Stomach smooth muscle (tissue), 2 donors: ENCODE measurements at regions not wholly inside any gene's neighbourhood (a gene's known extent, or its start where the extent isn't known, plus 50 kb on each side); places are given as distances from the start of the nearest gene placed in this dataset.

Experiments
- H3K27ac ChIP-seq: one replicate; pipeline ENCODE4 v1.7.0; 2013; ENCODE audit warnings: mild to moderate bottlenecking, low read length, inconsistent platforms
- H3K27me3 ChIP-seq, 2 donors: one replicate each; pipeline ENCODE4 v1.7.0; 2013; ENCODE audit warnings: low read length in 2 of 2; ENCODE audit not compliant: insufficient read depth in 2 of 2, control insufficient read depth in 1 of 2
- H3K36me3 ChIP-seq, 2 donors: one replicate each; pipeline ENCODE4 v1.7.0; 2013; ENCODE audit warnings: low read length in 2 of 2; ENCODE audit not compliant: control insufficient read depth in 2 of 2, insufficient read depth in 2 of 2
- H3K4me1 ChIP-seq: one replicate; pipeline ENCODE4 v1.7.0; 2013; ENCODE audit warnings: low read length; ENCODE audit not compliant: control insufficient read depth, insufficient read depth
- H3K4me3 ChIP-seq, 2 donors: one replicate each; pipeline ENCODE4 v1.7.0; 2013; ENCODE audit warnings: low read length in 2 of 2
- H3K9ac ChIP-seq, 2 donors: one replicate each; pipeline ENCODE4 v1.7.0; 2013; ENCODE audit warnings: low read length in 2 of 2, mild to moderate bottlenecking in 1 of 2
- H3K9me3 ChIP-seq, 2 donors: one replicate each; pipeline ENCODE4 v1.7.0; 2013; ENCODE audit warnings: low read length in 2 of 2; ENCODE audit not compliant: control insufficient read depth in 2 of 2
- donor health status: healthy.
- donor health status: Pancreatic carcinoma.

- Histone ChIP-seq H3K9ac (no peak overlapping the region), H3K27ac (no peak overlapping the region), H3K27me3 (no peaks in the 10 kb centered on the region), H3K9me3 (peaks cover 0 to 1% of the 10 kb centered on the region in 2 donors), H3K4me1 (no peaks in the 10 kb centered on the region), H3K36me3 (no peaks in the 10 kb centered on the region), H3K4me3 (no peak overlapping the region)
Measured at GRCh38 chr9:105846825-105847224, 152.5 kb downstream of the TMEM38B start.

- H3K4me1 ChIP-seq: no peaks in the 10 kb centered on the region
- H3K4me3 ChIP-seq: no peak overlapping the region
- H3K9ac ChIP-seq: no peak overlapping the region
- no peak overlapping the region for H3K27ac ChIP-seq
- H3K27me3 ChIP-seq: no peaks in the 10 kb centered on the region
- no peaks in the 10 kb centered on the region for H3K36me3 ChIP-seq
- H3K9me3 ChIP-seq: no peaks in the 10 kb centered on the region
Measured at GRCh38 chr9:105850852-105851500, 156.6 kb downstream of the TMEM38B start.

GRCh38 chr9:105854026-105854782 is 159.9 kb downstream of the TMEM38B start:
- Histone ChIP-seq H3K9me3 (no peaks in the 10 kb centered on the region), H3K4me3 (no peak overlapping the region), H3K27ac (no peak overlapping the region), H3K36me3 (no peaks in the 10 kb centered on the region), H3K27me3 (no peaks in the 10 kb centered on the region), H3K4me1 (no peaks in the 10 kb centered on the region), H3K9ac (no peak overlapping the region)

- H3K9ac ChIP-seq: no peak overlapping the region
- H3K27me3 ChIP-seq: no peaks in the 10 kb centered on the region
- H3K36me3 ChIP-seq: no peaks in the 10 kb centered on the region
- H3K4me3 ChIP-seq: no peak overlapping the region
- no peak overlapping the region for H3K27ac ChIP-seq
- no peaks in the 10 kb centered on the region for H3K9me3 ChIP-seq
- no peaks in the 10 kb centered on the region for H3K4me1 ChIP-seq
Measured at GRCh38 chr9:105854783-105855724, 160.7 kb downstream of the TMEM38B start.

GRCh38 chr9:105855987-105856386 is 161.6 kb downstream of the TMEM38B start:
- Histone ChIP-seq H3K36me3 (no peaks in the 10 kb centered on the region), H3K27ac (no peak overlapping the region), H3K9ac (no peak overlapping the region), H3K9me3 (no peaks in the 10 kb centered on the region), H3K27me3 (no peaks in the 10 kb centered on the region), H3K4me3 (no peak overlapping the region), H3K4me1 (no peaks in the 10 kb centered on the region)

- no peaks in the 10 kb centered on the region for H3K4me1 ChIP-seq
- no peak overlapping the region for H3K27ac ChIP-seq
- H3K4me3 ChIP-seq: no peak overlapping the region
- no peaks in the 10 kb centered on the region for H3K9me3 ChIP-seq
- H3K36me3 ChIP-seq: no peaks in the 10 kb centered on the region
- no peak overlapping the region for H3K9ac ChIP-seq
- H3K27me3 ChIP-seq: no peaks in the 10 kb centered on the region
Measured at GRCh38 chr9:105858006-105858690, 163.8 kb downstream of the TMEM38B start.

GRCh38 chr9:105858877-105859276 is 164.5 kb downstream of the TMEM38B start:
- H3K27ac ChIP-seq: no peak overlapping the region
- H3K9me3 ChIP-seq: no peaks in the 10 kb centered on the region

GRCh38 chr9:105859428-105860091 is 165.2 kb downstream of the TMEM38B start:
- Histone ChIP-seq H3K4me3 (no peak overlapping the region), H3K9ac (no peak overlapping the region), H3K9me3 (no peaks in the 10 kb centered on the region), H3K4me1 (no peaks in the 10 kb centered on the region), H3K36me3 (no peaks in the 10 kb centered on the region), H3K27ac (no peak overlapping the region), H3K27me3 (no peaks in the 10 kb centered on the region)

More at GRCh38 chr9:105858877-105859276, 164.5 kb downstream of the TMEM38B start:
- no peaks in the 10 kb centered on the region for H3K36me3 ChIP-seq
- H3K4me1 ChIP-seq: no peaks in the 10 kb centered on the region
- H3K27me3 ChIP-seq: no peaks in the 10 kb centered on the region
- H3K4me3 ChIP-seq: no peak overlapping the region
- H3K9ac ChIP-seq: no peak overlapping the region

GRCh38 chr9:105860516-105860915 is 166.2 kb downstream of the TMEM38B start:
- Histone ChIP-seq H3K36me3 (no peaks in the 10 kb centered on the region), H3K27me3 (no peaks in the 10 kb centered on the region), H3K9ac (no peak overlapping the region), H3K9me3 (no peaks in the 10 kb centered on the region), H3K27ac (no peak overlapping the region), H3K4me3 (no peak overlapping the region), H3K4me1 (no peaks in the 10 kb centered on the region)

- no peak overlapping the region for H3K27ac ChIP-seq
- H3K36me3 ChIP-seq: no peaks in the 10 kb centered on the region
- no peaks in the 10 kb centered on the region for H3K27me3 ChIP-seq
- H3K9me3 ChIP-seq: no peaks in the 10 kb centered on the region
- no peak overlapping the region for H3K9ac ChIP-seq
- no peak overlapping the region for H3K4me3 ChIP-seq
- H3K4me1 ChIP-seq: no peaks in the 10 kb centered on the region
Measured at GRCh38 chr9:105861972-105862371, 167.6 kb downstream of the TMEM38B start.
